Caco-2 (cell line): ENCODE measurements at regions not wholly inside any gene's neighbourhood (a gene's known extent, or its start where the extent isn't known, plus 50 kb on each side); places are given as distances from the start of the nearest gene placed in this dataset.

Experiments
- BruUV-seq: library from RNA; stranded (reverse); fragments of 400-500 nt; replicated peaks from 2 replicates; lab custom pipeline; 2021; lab: Mats Ljungman, UMichigan
- CTCF ChIA-PET: fragments of 300-600 bp; sonication (Branson Sonifier 250); formaldehyde crosslinking; loops from one replicate; lab custom pipeline; 2022; ENCODE audit warnings: antibody characterized with exemption; lab: Charles Lee
- POLR2A ChIA-PET: fragments of 300-600 bp; sonication (Branson Sonifier 250); formaldehyde crosslinking; loops from one replicate; lab custom pipeline; 2022; ENCODE audit warnings: antibody characterized with exemption; lab: Charles Lee
- DNase-seq, 2 experiments: peaks; one replicate each; pipeline versions ENCODE4 v3.0.0 to v3.0.0-alpha.2; 2020 to 2022
- H3K27me3 ChIP-seq: replicated peaks from 2 replicates; pipeline ENCODE4 v1.6.0; 2011; ENCODE audit warnings: low read length; ENCODE audit not compliant: control insufficient read depth, insufficient read depth
- H3K36me3 ChIP-seq: 2 replicates; pipeline ENCODE4 v1.5.1; 2011; ENCODE audit warnings: low read length; ENCODE audit not compliant: control insufficient read depth, insufficient read depth
- H3K4me1 ChIP-seq: fragments of 250-450 bp; sonication (Bioruptor Pico); 2 replicates; pipeline ENCODE4 v1.5.1; 2020; ENCODE audit warnings: mild to moderate bottlenecking
- H3K4me3 ChIP-seq: 2 replicates; pipeline ENCODE4 v1.5.1; 2011; ENCODE audit warnings: low read depth, mild to moderate bottlenecking, control low read depth, low read length
- H3K9me3 ChIP-seq: fragments of 250-450 bp; sonication (Bioruptor Pico); 2 replicates; pipeline ENCODE4 v1.5.1; 2020; ENCODE audit warnings: mild to moderate bottlenecking, moderate library complexity
- H3K27ac Mint-ChIP-seq: one replicate; pipeline ENCODE4 v1.8.0; 2022; ENCODE audit warnings: mixed read lengths; ENCODE audit not compliant: unreplicated experiment
- H3K27me3 Mint-ChIP-seq: one replicate; pipeline ENCODE4 v1.8.0; 2022; ENCODE audit warnings: mixed read lengths; ENCODE audit not compliant: insufficient read depth, unreplicated experiment
- H3K36me3 Mint-ChIP-seq: one replicate; pipeline ENCODE4 v1.8.0; 2022; ENCODE audit warnings: mild to moderate bottlenecking, mixed read lengths; ENCODE audit not compliant: insufficient read depth, unreplicated experiment
- H3K4me1 Mint-ChIP-seq: one replicate; pipeline ENCODE4 v1.8.0; 2022; ENCODE audit warnings: low read depth, mixed read lengths; ENCODE audit not compliant: unreplicated experiment
- H3K4me3 Mint-ChIP-seq: one replicate; pipeline ENCODE4 v1.8.0; 2022; ENCODE audit warnings: mild to moderate bottlenecking, moderate library complexity, mixed read lengths; ENCODE audit not compliant: unreplicated experiment
- H3K9me3 Mint-ChIP-seq: one replicate; pipeline ENCODE4 v1.8.0; 2022; ENCODE audit warnings: mixed read lengths; ENCODE audit not compliant: unreplicated experiment
- intact Hi-C: fragments of 100-400 bp; cut with micrococcal nuclease; formaldehyde crosslinking; loops from one replicate; pipeline ENCODE4 v1.10.0; 2022; ENCODE audit not compliant: unreplicated experiment
- TF ChIP-seq, protein P1 (sequence below), 2 experiments: fragments of 200-600 bp in 1 of 2; IDR thresholded peaks; 1 replicate in 1 of 2; 2 replicates in 1 of 2; pipeline versions ENCODE4 v1.5.1 to v1.8.0; 2011 to 2022; ENCODE audit warnings: antibody characterized with exemption in 1 of 2, control low read depth in 1 of 2, inconsistent platforms in 1 of 2, low read depth in 1 of 2, low read length in 1 of 2, mild to moderate bottlenecking in 1 of 2, moderate library complexity in 1 of 2; ENCODE audit not compliant: insufficient read depth in 1 of 2, severe bottlenecking in 1 of 2, unreplicated experiment in 1 of 2

GRCh38 chr13:42497798-42498197 lies 76.2 kb upstream of the TNFSF11 start:
- H3K27me3 Mint-ChIP-seq, result no peaks in the 10 kb centered on the region
- Histone ChIP-seq H3K4me3 (no peak overlapping the region), H3K27me3 (no peaks in the 10 kb centered on the region), H3K4me1 (no peaks in the 10 kb centered on the region), H3K9me3 (no peaks in the 10 kb centered on the region), H3K36me3 (no peaks in the 10 kb centered on the region)
- H3K27ac Mint-ChIP-seq, result no peak overlapping the region
- POLR2A ChIA-PET, result no interaction called here
- intact Hi-C loops, result no loop called here
- no peak for DNase-seq
- no TSS peak for BruUV-seq
- no peaks in the 10 kb centered on the region for H3K36me3 Mint-ChIP-seq
- H3K4me1 Mint-ChIP-seq, result no peaks in the 10 kb centered on the region
- no peak overlapping the region for H3K4me3 Mint-ChIP-seq
- TF ChIP-seq, protein P1, sequence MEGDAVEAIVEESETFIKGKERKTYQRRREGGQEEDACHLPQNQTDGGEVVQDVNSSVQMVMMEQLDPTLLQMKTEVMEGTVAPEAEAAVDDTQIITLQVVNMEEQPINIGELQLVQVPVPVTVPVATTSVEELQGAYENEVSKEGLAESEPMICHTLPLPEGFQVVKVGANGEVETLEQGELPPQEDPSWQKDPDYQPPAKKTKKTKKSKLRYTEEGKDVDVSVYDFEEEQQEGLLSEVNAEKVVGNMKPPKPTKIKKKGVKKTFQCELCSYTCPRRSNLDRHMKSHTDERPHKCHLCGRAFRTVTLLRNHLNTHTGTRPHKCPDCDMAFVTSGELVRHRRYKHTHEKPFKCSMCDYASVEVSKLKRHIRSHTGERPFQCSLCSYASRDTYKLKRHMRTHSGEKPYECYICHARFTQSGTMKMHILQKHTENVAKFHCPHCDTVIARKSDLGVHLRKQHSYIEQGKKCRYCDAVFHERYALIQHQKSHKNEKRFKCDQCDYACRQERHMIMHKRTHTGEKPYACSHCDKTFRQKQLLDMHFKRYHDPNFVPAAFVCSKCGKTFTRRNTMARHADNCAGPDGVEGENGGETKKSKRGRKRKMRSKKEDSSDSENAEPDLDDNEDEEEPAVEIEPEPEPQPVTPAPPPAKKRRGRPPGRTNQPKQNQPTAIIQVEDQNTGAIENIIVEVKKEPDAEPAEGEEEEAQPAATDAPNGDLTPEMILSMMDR (IDR thresholded peaks at IDR 0.05; ENCODE audit: insufficient read depth in 1 of 2, low read depth in 1 of 2, low read length in 1 of 2, severe bottlenecking in 1 of 2, unreplicated experiment in 1 of 2), result no peak
- CTCF ChIA-PET, result no interaction called here
- no peaks in the 10 kb centered on the region for H3K9me3 Mint-ChIP-seq

GRCh38 chr13:42498521-42498920 lies 75.4 kb upstream of the TNFSF11 start:
- Histone ChIP-seq H3K27me3 (no peaks in the 10 kb centered on the region), H3K9me3 (no peaks in the 10 kb centered on the region), H3K4me1 (no peaks in the 10 kb centered on the region), H3K4me3 (no peak overlapping the region), H3K36me3 (no peaks in the 10 kb centered on the region)
- Mint-ChIP-seq H3K4me3 (no peak overlapping the region), H3K36me3 (no peaks in the 10 kb centered on the region), H3K9me3 (no peaks in the 10 kb centered on the region), H3K27ac (no peak overlapping the region), H3K4me1 (no peaks in the 10 kb centered on the region), H3K27me3 (no peaks in the 10 kb centered on the region)
- intact Hi-C loops, result no loop called here
- CTCF ChIA-PET, result no interaction called here
- POLR2A ChIA-PET, result no interaction called here
- no peak for DNase-seq
- TF ChIP-seq, protein P1 (IDR thresholded peaks at IDR 0.05; ENCODE audit: insufficient read depth in 1 of 2, low read depth in 1 of 2, low read length in 1 of 2, severe bottlenecking in 1 of 2, unreplicated experiment in 1 of 2), result no peak
- no TSS peak for BruUV-seq
